GM12874 (cell line): ENCODE measurements at regions not wholly inside any gene's neighbourhood (a gene's known extent, or its start where the extent isn't known, plus 50 kb on each side); places are given as distances from the start of the nearest gene placed in this dataset.

Source experiments
- CTCF ChIP-seq: IDR thresholded peaks from 2 replicates; pipeline ENCODE4 v1.5.1; 2011; ENCODE audit warnings: low read depth, mild to moderate bottlenecking, control low read depth, low read length, moderate library complexity; ENCODE audit not compliant: insufficient read depth

DNA sequence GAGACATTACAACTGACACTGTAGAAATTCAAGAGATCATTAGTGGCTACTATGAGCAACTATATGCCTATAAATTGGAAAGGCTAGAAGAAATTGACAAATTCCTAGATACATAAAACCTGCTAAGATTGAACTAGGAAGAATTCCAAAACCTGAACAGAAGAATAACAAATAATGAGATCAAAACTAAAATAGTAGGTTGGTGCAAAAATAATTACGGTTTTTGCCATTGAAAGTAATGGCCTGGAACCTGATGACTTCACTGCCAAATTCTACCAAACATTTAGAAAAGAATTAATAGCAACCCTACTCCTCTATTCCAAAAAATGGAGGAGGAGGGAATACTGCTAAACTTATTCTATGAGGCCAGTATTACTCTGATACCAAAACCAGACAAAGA is 824.9 kb downstream of the KLHL13 start:
- TF ChIP-seq CTCF, result no peak

- TF ChIP-seq CTCF, result no peak
These were observed 812.2 kb upstream of the CT83 start for GRCh38 chrX:117274965-117275364.
